Stimulated activated CD4-positive, alpha-beta T cell treated with anti-CD3 and anti-CD28 coated beads, Interleukin-4, amount 100 ng/mL, for 4 hours (primary cell): ENCODE measurements at regions not wholly inside any gene's neighbourhood (a gene's known extent, or its start where the extent isn't known, plus 50 kb on each side); places are given as distances from the start of the nearest gene placed in this dataset.

Experiments used
- DNase-seq, 2 experiments: peaks; one replicate each; pipeline ENCODE4 v3.0.0-alpha.2; 2020

DNA sequence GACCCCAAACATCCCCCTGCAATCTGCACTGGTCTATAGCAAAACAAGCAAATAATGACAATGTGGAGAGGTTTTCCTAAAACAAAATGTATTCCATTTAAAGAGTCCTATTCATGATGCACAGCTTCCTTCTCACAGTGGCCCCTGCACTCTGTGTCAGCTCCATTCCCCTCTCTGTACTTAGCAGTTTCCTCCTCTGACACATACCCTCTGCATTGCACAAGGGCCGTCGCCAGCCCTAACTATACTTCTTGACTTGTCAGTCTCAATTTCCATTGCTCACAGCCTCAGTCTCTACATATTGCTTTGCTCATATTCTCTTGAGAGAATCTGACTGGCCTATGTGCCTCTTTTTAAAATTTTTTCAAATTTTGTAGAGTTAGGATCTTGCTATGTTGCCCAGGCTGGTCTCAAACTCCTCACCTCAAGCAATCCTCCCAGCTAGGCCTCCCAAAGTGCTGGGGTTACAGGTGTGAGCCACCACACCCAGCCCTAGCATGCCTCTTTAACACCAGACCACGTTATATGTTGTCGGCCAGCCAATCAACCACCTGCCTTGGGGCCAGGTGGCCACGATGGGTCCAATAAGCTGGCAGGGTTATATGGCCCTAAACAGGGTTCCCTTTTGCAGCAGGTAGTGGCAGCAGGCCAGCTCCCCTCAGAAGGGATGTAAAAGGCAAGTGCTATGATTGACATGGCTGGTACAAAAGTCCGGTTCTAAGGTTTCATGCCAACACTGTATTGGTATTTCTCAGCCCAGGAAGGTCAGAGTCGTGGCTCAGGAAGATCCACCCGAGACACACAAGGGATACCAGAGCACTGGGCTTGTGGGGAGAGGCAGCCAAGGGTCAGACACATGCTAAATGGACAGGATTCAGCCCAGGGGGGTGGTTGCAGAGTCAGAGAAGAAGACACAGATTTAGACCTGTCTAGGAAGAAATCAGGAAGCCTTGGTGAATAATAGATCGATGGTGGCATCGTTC is 59.0 kb upstream of the SMAD3 start:
- DNase-seq = no peak

DNA sequence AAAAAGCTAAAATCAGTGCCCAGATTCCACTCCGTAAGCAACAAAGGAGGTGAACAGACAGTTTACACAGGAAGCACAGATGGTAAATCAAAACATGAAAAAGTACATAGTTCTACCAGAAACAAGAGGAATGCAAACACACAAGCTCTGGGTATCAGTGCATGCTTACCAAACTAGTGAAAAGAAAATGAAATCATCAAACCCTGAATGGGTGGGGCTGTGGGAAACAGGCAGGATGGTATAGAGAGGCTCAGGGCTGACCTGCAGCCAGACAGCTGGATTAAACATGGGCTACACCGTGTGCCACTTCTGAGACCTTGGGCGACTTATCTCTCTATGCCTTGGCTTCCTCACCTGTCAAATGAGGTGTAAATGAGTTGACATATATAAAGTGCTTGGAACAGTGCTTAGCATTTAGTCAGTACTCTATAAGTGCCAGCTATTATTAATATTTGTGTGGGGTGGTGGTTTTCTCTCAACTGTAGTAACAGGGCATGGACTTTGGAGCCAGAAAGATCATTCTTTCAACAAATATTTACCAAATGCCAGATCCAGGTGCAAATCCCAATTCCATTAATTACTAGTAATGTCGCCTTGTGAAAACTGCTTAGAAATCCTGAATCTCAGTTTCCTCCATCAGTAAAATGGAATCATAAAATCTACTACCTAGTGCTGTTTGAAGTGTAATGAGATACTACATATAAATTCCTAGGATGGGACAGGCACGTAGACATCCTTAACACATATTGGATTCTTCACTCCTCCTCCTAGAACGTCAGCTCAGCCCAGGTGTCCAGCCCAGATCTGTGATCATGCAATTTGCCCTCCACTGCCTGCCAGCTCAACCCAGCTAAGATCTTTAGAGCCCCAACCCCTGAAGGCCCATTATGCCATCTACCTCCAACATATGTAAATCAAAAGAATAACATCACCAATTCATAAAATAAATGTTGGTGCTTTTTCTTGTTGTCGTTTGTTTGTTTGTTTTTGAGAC is 55.5 kb upstream of the SMAD3 start:
- no peak for DNase-seq

DNA sequence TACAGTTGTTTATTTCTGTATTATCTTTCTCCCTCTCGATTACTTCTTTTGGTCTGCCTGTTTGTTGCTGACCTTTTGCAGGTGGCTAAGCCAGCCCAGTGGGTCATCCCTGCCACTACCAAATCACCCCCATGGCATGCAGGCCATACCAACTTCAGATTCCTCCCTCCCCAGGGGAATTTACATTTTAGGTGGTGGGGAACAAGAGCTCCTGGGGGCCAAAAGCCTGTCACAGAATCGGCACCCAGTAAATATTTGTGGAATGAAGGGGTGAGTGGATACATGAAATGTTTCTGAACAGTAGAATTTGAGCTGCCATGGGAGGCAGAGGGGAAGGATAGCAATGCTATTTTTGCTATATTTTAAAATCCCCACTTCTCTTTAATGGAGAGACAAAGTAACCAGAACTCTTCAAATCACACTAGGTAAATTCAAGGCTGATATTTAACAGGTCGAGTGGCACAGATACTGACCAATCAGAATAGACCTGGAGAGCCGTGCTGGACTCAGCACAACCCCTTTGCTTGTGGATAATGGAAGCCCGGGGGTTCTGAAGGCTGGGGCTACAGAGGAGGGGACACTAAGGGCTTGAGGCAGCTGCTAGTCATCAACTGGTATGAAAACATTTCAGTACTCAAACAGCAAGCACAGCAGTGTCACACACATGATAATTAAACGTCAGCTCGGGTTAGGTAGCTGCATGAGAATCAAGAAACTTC is 54.3 kb upstream of the SMAD3 start:
- no peak for DNase-seq

- DNase-seq = no peak
These were observed 53.8 kb upstream of the SMAD3 start for GRCh38 chr15:67011617-67012005.

DNA sequence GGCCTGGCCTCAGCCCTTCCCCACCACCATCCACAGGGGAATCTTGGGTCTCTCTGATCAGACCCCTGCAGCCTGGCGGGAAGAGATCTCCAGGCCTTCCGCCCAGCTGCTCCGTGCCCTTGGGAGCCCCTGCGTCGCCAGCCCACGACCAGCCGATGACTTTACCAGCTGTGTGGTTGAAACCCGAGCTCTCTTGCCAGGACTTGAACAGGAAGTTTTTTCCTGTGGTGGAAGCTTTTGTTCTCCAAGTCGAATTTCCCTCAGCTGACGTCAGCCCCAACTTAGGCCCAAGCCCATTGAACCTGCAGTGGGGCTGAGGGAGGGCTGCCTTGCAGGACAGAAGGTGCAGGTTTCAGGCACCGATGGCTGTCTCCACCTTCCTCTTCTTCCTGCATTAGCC is 51.7 kb upstream of the SMAD3 start:
- DNase-seq = no peak
